ENCODE measurements at regions not wholly inside any gene's neighbourhood (a gene's known extent, or its start where the extent isn't known, plus 50 kb on each side); places are given as distances from the start of the nearest gene placed in this dataset.

DNA sequence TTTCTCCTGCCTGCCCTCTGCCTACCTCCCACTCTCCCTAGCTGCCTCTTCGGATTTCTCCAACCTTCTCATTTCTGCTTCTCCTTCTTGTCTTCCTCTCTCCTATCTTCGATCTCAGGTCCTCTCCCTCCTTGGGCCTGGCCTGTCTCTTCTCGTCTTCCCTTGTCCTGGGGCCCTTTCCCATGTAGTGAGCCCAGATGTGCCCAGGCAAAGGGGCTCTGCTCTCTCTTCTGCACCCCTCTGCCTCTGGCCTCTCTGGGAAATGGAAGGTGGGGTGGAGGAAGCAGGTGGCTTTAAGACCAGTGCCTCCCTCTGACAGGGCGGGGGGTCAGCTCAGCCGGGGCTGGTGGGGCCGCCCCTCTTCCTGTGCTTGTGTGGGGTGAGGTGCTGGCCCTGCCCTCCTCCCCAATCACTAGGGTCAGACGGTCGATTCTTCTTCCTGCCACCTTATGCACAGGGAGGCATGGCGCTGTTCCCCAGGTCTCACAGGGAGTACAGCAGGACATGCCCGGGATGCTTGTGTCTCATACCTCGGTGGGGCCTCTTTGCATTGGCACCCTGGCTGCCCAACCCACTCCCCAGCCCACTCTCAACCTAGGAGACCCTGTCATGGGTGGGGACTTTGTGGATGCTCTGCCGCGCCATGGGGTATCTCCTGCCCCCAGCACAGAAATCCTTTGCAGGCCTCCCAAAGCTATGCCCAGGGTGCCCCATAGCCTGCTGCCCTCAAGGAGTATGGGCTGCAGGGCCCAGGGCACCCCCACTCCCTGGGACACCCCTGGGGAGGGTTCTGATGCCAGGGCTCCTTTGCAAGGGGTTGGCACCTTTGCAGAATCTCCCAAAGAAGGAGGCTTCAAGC is 213.8 kb upstream of the HAAO start:
- TF ChIP-seq, protein P1, sequence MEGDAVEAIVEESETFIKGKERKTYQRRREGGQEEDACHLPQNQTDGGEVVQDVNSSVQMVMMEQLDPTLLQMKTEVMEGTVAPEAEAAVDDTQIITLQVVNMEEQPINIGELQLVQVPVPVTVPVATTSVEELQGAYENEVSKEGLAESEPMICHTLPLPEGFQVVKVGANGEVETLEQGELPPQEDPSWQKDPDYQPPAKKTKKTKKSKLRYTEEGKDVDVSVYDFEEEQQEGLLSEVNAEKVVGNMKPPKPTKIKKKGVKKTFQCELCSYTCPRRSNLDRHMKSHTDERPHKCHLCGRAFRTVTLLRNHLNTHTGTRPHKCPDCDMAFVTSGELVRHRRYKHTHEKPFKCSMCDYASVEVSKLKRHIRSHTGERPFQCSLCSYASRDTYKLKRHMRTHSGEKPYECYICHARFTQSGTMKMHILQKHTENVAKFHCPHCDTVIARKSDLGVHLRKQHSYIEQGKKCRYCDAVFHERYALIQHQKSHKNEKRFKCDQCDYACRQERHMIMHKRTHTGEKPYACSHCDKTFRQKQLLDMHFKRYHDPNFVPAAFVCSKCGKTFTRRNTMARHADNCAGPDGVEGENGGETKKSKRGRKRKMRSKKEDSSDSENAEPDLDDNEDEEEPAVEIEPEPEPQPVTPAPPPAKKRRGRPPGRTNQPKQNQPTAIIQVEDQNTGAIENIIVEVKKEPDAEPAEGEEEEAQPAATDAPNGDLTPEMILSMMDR (conservative IDR thresholded peaks at IDR 0.05; ENCODE audit: low read length): no peak
- no peak for TF ChIP-seq EZH2phosphoT487 (IDR thresholded peaks at IDR 0.05; ENCODE audit: borderline replicate concordance)

Measured in Loucy (cell line).